ENCODE measurements at regions not wholly inside any gene's neighbourhood (a gene's known extent, or its start where the extent isn't known, plus 50 kb on each side); places are given as distances from the start of the nearest gene placed in this dataset.

- TF ChIP-seq SPI1 (IDR thresholded peaks at IDR 0.05; ENCODE audit: borderline replicate concordance, low read depth, low read length) (no peak), TAF1 (IDR thresholded peaks at IDR 0.05; ENCODE audit: control insufficient read depth, extremely low read depth, insufficient read depth, low read length, severe bottlenecking) (no peak), CUX1 (CRISPR knock-in tag; IDR thresholded peaks at IDR 0.05) (no peak), ZNF639 (CRISPR knock-in tag; conservative IDR thresholded peaks at IDR 0.05 in 1 of 2, IDR thresholded peaks at IDR 0.05 in 1 of 2) (no peak), ZNF121 (CRISPR knock-in tag; conservative IDR thresholded peaks at IDR 0.05) (no peak), MAX (CRISPR knock-in tag; IDR thresholded peaks at IDR 0.05) (no peak), HBP1 (CRISPR knock-in tag; IDR thresholded peaks at IDR 0.05) (no peak), ZNF449 (CRISPR knock-in tag; IDR thresholded peaks at IDR 0.05) (no peak), CTCF (IDR thresholded peaks at IDR 0.05 in 2 of 3, conservative IDR thresholded peaks at IDR 0.05 in 1 of 3; ENCODE audit: insufficient read depth in 2 of 3, low read depth in 1 of 3, low read length in 3 of 3) (no peak)
Observed at GRCh38 chr10:129278686-129279085, 188.4 kb upstream of the MGMT start.

All from K562 (cell line).